NOMO-1 treated with DMSO at 0.1 percent for 48 hours (cell line): ENCODE measurements at regions not wholly inside any gene's neighbourhood (a gene's known extent, or its start where the extent isn't known, plus 50 kb on each side); places are given as distances from the start of the nearest gene placed in this dataset.
A peak's percentile ranks its signal among the peaks of the same experiment; 100 is the strongest.
"Not testable (repeated sequence)": the region's sequence is repeated elsewhere in the genome, so short reads cannot be mapped to it uniquely, and the experiment has no call there.

Experiments used
- DNase-seq: peaks from one replicate; lab custom pipeline; 2025; ENCODE audit not compliant: unreplicated experiment; lab: John Stamatoyannopoulos, UW

- DNase-seq: peak; percentile 31
These were observed 306.7 kb upstream of the MAOA start for GRCh38 chrX:43349363-43349762.

GRCh38 chrX:43350935-43351334 lies 305.2 kb upstream of the MAOA start:
- DNase-seq: no peak

- no peak for DNase-seq
These were observed 298.4 kb upstream of the MAOA start for GRCh38 chrX:43357741-43358140.

- no peak for DNase-seq
These were observed 283.1 kb upstream of the MAOA start for GRCh38 chrX:43373032-43373431.

GRCh38 chrX:43375136-43375535 lies 281.0 kb upstream of the MAOA start:
- no peak for DNase-seq

DNA sequence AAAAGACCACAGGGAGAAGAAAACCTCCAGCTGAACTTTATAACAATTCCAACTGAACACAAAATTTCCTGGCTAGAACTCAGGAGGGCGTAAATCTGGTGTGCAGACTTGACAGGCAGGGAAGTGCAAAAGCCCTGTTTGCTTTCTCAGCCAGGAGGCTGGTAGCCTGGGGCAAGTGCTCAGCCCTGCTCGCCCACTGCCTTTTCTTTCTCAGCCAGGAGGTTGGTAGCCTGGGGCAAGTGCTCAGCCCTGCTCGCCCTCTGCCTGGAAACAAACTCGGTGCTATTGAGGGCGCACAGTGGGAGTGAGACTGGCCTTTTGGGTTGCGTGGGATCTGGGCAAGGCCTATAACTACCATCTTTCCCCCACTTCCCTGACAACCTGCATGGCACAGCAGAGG lies 275.4 kb upstream of the MAOA start:
- DNase-seq: no peak

- DNase-seq: no peak
These were observed 269.2 kb upstream of the MAOA start for GRCh38 chrX:43386875-43387274.

DNA sequence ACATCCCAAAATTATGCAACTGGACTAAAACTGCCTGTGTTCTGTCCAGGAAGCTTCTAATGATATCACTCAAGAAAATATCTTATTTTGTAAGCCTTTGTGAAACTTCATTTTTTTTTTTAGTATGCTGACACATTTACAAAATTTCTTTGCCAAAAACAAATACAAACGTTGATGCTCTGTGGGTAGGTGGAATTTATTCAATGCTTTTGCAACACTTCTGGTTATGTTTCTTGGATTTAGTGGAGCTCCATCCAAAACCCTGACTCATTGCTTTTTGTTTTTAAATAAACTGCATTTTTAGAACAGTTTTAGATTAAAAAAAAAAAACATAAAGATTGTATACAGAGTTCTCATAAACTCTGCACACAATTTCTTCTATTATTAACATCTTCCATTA lies 250.9 kb upstream of the MAOA start:
- no peak for DNase-seq

GRCh38 chrX:43423876-43424275 lies 232.2 kb upstream of the MAOA start:
- no peak for DNase-seq

- no peak for DNase-seq
These were observed 219.6 kb upstream of the MAOA start for GRCh38 chrX:43436517-43436916.

GRCh38 chrX:43446752-43447151 lies 209.3 kb upstream of the MAOA start:
- DNase-seq: no peak

DNA sequence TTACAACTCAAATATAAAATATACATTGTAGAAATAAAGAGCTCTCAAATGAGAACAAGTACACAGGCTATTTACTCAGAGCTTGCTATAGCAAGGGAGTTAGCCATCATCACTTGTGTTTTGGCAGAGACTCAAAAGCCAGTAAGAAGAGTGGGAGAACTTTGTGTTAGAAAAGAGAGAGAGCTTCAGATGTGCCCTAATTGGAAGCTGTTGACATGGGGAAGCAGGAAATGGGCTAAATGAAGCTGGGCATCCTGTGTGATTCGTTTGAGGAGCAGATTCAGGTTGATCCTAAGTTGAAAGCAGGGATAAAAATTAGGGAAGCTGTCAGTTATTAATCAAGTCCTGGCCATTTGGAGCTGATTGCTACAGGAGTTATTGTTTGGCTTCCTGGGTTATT lies 207.4 kb upstream of the MAOA start:
- DNase-seq: no peak

GRCh38 chrX:43450355-43450754 lies 205.7 kb upstream of the MAOA start:
- no peak for DNase-seq

DNA sequence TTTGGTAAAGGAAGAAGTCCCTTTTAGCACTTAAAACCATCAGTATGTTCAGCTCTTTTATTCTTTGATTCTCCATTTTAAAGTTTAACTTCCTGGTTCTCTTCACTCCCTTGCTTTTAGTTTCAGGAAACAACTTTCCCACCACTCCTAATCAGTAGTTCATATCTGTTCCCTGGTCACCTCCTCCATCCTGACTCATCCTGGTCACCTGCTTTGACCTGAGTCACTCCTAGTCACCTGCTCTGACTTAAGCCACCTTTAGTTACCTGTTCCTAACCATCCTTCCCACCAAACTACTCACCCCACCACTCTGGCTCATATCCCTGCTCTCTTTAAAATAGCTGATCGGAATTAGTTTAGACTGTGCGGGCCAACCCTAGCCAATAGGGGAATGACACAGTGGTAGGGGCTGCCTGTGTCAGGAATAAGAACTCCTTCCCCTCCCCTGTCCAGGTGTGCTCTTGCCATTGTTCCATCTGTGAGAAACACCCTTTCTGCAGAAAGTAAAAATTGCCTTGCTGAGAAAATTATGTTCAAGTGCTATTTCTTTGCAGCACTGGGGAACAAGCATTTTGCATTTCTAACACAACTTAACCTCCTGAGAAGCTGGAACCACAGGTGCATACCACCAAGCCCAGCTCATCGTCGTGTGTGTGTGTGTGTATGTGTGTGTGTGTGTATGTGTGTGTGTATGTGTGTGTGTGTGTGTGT lies 204.0 kb upstream of the MAOA start:
- not testable (repeated sequence) for DNase-seq

DNA sequence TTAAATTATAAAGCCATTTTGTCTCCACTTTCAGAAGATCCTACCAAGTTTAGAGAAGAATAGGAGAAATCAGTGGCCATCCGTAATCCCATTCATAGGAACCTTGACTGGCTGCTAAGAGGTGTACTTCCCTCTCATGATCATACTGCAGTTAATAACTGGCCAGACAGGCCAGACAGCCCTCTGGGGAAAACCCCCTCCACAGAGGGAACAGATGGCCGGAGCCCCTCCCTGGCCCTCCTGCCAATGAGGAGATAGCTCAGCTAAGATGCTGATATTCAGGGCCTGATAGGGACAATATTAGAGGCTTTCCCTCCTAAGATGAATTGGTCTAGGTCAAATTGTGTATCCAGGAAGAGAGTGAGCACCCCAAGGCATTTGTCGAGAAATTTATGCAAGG lies 200.0 kb upstream of the MAOA start:
- no peak for DNase-seq

DNA sequence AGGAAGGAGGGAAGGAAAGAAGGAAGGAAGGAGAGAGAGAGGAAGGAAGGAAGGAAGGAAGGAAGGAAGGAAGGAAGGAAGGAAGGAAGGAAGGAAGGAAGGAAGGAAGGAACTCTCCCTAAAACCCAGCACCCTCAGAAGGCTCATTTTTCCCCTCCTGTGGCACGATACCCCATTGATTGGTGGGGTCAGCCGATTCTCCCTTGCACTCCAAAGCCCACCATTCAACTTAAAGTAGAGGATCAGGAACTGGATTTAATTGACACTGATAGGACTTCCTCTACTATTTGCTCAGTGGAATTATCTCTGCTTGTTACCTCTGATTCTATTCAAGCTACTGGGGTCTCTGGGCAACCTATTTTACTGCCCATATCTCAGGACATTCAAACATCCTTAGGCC lies 199.2 kb upstream of the MAOA start:
- no peak for DNase-seq

DNA sequence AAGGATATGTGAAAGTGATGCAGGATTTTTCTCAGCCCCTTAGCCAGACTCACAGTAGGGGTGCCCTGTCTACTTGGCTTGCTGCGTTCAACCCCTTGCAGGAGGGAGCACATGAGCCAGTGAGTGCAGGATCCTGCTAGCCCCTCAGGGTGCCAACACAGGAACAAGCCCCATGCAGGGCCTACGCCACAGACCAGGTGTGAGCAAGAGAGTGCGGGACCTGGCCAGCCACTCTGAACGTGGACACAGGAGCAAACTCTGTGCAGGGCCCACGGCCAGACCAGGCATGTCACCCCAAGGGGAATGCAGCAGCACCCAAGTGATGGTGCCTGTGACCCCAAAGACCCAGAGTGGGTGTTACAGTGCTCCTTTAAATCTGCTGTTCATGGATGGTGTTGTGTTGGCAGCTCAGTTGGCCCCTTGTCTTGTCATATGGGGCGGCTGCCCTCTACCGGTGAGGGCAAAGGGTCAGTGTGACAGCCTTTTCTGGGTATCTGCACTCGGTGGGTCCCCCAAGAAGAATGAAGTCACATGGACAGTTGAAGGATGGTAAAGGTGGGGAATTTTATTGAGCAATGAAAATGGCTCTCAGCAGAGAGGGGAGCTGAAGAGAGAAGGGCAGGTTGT lies 188.4 kb upstream of the MAOA start:
- DNase-seq: no peak

- DNase-seq: peak; percentile 1
These were observed 186.6 kb upstream of the MAOA start for GRCh38 chrX:43469391-43470054.

- no peak for DNase-seq
These were observed 181.8 kb upstream of the MAOA start for GRCh38 chrX:43474321-43474720.

DNA sequence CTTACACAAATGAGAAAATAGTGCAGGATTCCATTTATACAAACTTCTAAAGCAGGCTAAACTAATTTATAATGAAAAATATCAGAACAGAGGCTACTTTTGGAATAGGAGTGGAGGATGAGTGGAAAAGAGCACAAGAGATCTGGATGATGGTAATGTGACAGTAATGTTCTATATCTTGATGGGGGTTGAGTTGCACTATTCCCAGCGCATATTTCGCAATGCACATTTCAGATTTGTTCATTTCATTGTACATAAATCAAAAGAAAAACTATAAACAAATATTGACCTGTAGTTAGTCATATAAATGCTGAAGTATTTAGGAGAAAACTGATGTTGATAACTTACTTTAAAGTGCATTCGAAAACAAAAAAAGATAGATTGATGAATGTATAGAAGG lies 177.0 kb upstream of the MAOA start:
- DNase-seq: no peak

- DNase-seq: no peak
These were observed 176.2 kb upstream of the MAOA start for GRCh38 chrX:43479850-43480249.

DNA sequence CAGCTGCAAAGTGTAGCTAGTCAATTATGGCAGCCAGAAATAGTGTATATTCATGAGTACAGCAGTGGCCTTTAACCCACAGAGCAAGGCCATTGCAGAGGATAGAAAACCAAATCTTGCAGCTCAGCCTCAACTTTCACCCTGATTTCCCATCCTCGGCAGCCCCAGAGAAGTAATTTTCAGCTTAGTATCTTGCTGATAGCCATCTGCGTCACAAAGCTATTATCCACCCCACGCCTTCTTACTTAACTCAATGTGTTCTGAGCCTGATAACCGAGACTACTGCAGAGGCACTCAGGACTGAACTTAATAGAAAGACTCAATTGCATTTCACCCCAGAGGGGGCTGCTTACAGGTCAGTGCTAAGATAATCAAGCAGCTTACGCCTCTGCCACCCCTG lies 174.5 kb upstream of the MAOA start:
- DNase-seq: no peak
